ENCODE measurements at regions not wholly inside any gene's neighbourhood (a gene's known extent, or its start where the extent isn't known, plus 50 kb on each side); places are given as distances from the start of the nearest gene placed in this dataset.

DNA sequence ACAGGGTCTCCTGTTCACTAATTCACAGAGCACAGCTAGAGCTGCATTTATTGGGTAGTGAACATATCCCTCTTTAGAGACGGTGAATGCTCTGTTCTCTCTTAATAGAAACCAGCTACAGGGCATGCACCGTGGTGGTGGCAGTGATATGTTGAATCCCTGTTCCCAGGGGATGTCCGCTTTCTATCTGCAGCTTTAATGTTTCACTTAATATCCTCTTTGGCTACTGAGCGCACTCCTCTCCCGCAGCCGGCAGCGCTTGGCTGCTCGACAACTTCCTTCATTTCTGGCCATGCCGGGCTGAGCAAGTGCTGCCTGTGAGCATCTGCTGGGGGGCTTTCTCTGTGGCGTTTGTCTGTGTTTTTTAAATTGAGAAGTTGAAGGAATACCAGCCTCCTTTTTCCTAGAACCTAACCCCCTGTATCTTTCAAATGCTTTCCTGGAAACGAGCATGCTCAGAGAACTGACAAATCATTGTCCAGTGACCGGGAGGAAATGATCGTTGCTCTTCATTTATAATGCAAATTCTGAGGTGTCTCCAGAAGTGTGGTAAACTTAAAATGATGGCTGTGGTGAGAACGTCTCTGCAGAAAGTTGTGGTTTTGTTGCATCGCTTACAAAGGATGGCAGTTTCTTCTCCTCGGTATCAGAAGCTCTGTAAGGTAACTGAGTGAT lies 297.9 kb downstream of the UTRN start:
- DNase-seq = peak; percentile 13 to 47

- DNase-seq = no peak
Observed at GRCh38 chr6:144583614-144583954, 298.4 kb downstream of the UTRN start.

DNA sequence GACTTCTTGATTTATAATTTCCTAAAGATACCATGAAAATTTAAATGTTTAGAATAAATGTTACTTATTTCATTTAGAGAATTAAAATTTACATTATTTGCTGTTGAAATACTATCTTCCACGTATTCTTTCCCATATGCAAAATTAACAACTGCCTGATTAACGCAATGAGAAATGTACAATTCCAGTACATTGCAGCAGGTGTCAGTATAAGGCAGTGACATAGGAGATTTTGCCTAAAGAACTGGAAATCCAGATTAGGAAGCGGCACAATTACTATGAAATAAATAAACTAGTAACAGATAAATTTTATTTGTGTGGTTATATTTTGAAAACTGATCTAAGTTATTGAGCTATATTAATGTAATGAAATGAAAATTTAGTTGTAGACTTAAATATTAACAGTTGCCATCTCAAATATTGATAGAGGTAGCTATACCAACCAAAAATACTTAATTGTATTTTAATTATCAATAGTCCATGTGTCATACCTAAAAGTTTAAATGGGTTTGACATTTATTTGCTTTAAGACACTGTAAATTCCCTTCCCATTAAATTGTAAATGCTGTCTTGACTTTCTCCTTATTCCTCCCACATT lies 300.2 kb downstream of the UTRN start:
- DNase-seq = peak in 1 of 2 donors; percentile 38

GRCh38 chr6:144586986-144587385 lies 301.9 kb downstream of the UTRN start:
- no peak for DNase-seq

DNA sequence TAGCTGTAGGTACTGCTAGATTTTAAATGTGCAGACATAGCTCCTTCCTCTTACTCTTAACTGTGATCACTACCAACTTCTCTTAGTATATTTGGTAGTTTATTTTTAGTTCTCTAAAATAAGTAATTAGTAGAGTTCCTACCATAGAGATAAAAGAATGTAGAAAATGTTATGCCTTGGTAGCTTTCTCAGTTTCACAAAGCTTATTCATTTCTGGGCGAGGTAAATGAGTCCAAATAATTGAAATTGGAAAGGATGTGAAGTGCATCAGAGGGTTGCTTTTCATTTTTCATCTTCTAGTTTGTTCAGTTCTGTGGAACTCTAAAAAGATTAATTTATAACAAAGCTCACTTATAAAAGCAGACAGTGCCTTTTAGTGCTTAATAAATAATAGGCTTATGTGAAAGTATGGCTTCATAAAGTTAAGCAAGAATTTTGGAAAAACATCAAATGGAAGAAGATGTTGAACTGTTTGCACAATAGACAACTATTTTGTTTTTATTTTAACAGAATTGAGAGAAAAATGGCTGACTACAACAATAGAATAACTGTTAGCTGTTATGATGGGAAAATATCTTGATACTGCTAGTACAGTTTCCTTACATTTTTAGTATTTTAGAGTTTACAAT lies 303.7 kb downstream of the UTRN start:
- no peak for DNase-seq

DNA sequence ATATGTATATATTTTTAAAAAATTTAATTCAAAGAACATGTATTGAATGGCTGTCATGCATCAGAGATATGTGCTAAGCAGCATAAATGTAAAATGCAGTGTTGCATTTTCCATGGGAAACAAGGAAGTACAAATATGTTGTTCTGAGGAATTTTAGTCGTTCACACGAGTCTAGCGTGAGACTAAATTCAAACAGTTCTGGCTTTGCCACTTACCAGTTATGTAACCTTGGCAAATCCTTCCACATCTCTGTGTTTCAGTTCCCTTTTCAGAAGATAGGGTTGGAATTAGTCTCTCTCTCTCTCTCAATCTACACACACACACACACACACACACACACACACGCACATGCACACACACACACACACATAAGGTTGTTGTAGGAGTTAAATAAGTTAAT lies 305.4 kb downstream of the UTRN start:
- peak in 1 of 2 donors; percentile 3 for DNase-seq

DNA sequence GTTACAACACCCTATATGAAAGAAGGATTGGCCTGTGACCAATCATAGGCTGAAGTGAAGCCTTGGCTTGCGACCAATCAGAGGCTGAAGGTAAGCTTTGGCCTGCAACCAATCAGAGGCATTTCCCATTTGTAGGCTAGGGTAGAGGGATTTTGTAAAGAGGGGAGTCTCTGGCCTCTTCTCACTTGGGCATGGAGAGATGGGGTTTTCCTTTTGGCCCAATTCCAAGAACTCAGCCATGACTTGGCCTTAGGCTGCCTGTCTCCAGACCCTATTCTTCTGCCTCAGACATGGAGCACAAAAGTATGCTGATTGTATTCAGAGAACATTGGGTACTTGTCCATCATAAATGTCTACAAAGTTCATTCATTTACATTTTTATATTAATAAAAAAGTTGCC lies 308.3 kb downstream of the UTRN start:
- DNase-seq = no peak

GRCh38 chr6:144594585-144594984 lies 309.4 kb downstream of the UTRN start:
- DNase-seq = no peak

- DNase-seq = no peak
Observed at GRCh38 chr6:144595266-144595665, 310.1 kb downstream of the UTRN start.

DNA sequence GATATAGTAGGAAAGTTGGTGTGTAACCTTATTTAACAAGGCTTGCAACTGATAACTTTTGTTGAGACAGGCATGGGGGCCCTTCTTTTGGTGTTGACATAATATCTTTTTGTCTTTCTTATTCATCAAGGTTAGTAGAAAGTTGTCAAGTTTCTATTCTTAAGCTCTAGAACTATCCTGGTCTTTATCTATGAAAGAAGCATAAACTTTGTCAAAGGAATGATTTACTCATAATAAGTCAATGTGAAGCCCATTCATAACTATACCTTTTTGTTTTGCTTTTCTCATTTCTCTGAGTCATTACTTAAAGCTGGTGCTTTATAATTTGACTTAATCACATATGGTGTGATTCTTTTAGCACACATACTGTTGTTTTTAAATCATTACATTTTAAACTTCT lies 312.4 kb downstream of the UTRN start:
- DNase-seq = no peak

GRCh38 chr6:144599615-144600014 lies 314.5 kb downstream of the UTRN start:
- no peak for DNase-seq

GRCh38 chr6:144601221-144601620 lies 316.1 kb downstream of the UTRN start:
- no peak for DNase-seq

- DNase-seq = peak in 1 of 2 donors; percentile 14
Observed at GRCh38 chr6:144602523-144603180, 317.5 kb downstream of the UTRN start.

- no peak for DNase-seq
Observed at GRCh38 chr6:144606083-144606482, 320.9 kb downstream of the UTRN start.

DNA sequence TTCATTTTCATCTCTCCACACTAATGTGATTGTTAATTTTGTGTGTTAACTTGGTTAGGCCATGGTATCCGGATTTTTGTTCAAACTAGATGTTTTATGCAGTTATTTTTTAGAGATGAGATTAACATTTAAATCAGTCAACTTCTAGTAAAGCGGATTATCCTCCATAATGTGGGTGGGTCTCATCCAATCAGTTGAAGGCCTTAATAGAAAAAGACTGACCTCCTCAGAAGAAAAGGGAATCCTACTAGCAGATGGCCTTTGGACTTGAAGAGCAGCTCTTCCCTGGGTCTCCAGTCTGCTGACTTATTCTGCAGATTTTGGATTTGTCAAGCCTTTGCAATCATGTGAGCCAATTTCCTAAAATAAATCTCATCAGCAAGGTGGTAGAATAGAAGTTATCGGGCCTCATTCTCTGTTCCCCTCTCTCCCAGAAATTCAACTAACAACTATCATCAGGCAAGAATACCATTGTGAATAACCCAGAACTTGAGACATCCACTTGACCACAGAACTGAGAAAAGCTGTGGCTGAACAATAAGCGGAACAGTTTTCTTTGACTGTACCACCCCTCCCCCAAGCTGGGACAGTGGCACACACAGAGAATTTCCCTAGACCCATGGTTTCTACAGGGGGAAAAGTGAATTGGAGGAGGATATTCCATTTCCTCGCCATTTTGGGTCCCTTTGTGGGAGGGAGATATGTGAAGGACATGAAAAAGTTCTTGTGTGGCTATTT lies 323.0 kb downstream of the UTRN start:
- DNase-seq = no peak

DNA sequence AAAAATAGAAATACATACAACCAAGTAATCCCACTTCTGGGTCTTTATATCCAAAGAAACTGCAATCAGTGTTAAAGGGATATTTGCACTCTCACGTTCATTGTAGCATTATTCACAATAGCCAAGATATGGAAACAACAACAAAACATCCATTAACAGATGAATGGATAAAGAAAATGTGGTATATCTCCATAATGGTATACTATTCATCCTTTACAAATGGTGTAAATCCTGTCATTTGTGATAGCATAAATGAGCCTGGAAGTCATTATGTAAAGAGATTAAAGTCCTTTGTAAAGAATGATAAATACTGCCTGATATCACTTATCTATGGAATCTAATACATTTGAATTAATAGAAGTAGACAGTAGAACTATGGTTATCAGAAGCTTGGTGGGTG lies 327.7 kb downstream of the UTRN start:
- DNase-seq = no peak

GRCh38 chr6:144613859-144614258 lies 328.7 kb downstream of the UTRN start:
- no peak for DNase-seq

- no peak for DNase-seq
Observed at GRCh38 chr6:144615870-144616269, 330.7 kb downstream of the UTRN start.

DNA sequence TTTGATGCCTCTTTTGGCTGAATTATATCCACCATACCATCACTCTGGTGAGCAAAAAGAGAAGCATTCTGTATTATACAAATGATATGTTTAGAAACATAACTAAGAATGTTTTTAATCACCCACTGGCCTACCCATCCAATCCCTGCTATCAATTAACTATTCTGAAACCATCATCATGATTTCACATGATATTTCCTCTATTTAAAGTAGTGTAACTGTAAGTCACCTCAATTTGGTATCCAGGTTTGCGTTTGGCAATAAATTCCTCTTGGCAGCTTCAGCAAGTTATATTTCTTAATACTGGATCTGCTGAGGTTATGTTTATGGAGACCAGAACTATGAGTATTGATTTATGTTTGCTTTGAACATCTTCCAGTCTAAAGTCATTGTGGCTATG lies 332.1 kb downstream of the UTRN start:
- DNase-seq = no peak

DNA sequence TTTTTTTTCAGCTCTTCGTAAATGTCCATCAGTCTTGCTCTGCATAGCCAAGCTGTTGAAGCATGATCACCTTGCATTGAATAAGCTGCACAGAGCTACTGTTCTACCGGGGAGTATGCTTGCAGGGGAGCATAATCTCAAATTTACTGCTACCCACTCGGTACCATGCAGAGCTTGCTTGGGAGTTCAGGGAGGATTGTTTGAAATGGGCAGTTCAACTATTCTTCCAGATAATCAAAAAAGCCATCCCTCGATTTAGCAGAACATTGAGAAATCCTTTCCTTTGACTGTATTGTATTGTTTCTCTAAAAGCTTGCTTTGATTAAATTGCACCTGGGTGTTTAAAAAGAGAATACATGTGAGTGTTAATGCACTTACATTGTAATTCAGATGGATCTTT lies 332.6 kb downstream of the UTRN start:
- DNase-seq = no peak

GRCh38 chr6:144619966-144620365 lies 334.8 kb downstream of the UTRN start:
- no peak for DNase-seq

DNA sequence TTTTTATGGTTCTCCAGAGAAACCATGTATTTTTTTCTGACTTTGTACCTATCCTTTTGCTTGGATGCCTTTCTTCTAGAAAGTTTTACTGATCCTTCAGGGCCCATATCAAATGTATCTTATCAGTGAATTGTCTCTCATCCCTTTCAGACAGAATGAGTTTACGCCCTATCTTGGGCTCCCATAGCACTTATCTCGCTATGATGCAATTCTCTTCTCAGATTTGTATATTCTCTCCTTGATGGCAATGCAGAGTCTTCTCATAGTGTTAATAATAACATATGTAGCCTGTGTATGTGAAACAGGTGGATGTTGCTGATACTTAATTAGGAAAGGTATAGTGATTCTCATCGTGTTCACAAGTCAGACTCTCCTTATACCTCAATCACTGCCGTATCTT lies 336.2 kb downstream of the UTRN start:
- DNase-seq = no peak

DNA sequence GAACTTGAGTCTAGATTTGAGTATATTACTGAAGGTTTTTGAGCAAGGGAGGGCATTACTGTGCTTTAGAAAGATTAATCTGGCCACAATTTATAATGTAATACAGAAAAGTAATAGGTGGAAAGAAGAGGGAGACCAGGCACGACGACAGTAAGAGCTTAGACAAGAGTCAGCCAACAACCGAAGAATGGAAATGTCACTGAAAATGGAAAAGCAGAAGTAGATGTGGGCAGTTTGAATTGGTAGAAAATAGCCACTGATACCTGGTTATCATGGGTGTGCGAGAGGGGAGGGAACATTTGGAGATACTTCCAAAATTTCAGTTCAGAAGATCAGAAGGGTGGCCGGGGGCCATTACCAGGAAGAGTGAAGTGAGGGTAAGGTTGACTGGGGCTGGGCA lies 339.1 kb downstream of the UTRN start:
- DNase-seq = no peak

All from CD4-positive, alpha-beta T cell treated with Interleukin-1 beta for 1 hour (primary cell).